SK-N-SH treated with all-trans-retinoic acid at 6 μM for 48 hours (cell line): ENCODE measurements at regions not wholly inside any gene's neighbourhood (a gene's known extent, or its start where the extent isn't known, plus 50 kb on each side); places are given as distances from the start of the nearest gene placed in this dataset.

Experiments used
- ATAC-seq: fragments of 200-7000 bp; cut with Tn5 transposase; 3 replicates; pipeline ENCODE4 v1.9.1; 2020; ENCODE audit warnings: mild to moderate bottlenecking, moderate library complexity
- ARNTL ChIP-seq: fragments of 450-650 bp; formaldehyde crosslinking; IDR thresholded peaks from 2 replicates; pipeline ENCODE4 v1.5.0; 2020; ENCODE audit warnings: low read depth, mild to moderate bottlenecking, moderate library complexity, borderline replicate concordance
- BACH2 ChIP-seq: fragments of 250-450 bp; sonication (Bioruptor Pico); IDR thresholded peaks from 2 replicates; pipeline ENCODE4 v1.9.0; 2021; ENCODE audit warnings: mild to moderate bottlenecking, borderline replicate concordance
- CSDC2 ChIP-seq: fragments of 250-450 bp; sonication (Bioruptor Pico); IDR thresholded peaks from 2 replicates; pipeline ENCODE4 v1.5.0; 2020; ENCODE audit warnings: mild to moderate bottlenecking, moderate library complexity
- ESRRG ChIP-seq: fragments of 250-450 bp; sonication (Bioruptor Pico); IDR thresholded peaks from 2 replicates; pipeline ENCODE4 v1.6.1; 2021; ENCODE audit warnings: mild to moderate bottlenecking
- GLIS3 ChIP-seq: fragments of 250-450 bp; sonication (Bioruptor Pico); IDR thresholded peaks from 2 replicates; pipeline ENCODE4 v1.5.0; 2020; ENCODE audit warnings: mild to moderate bottlenecking, moderate library complexity
- ISL1 ChIP-seq: fragments of 250-450 bp; sonication (Bioruptor Pico); IDR thresholded peaks from 2 replicates; pipeline ENCODE4 v2.1.2; 2022; ENCODE audit warnings: mild to moderate bottlenecking, moderate library complexity
- OSR1 ChIP-seq: fragments of 250-450 bp; sonication (Bioruptor Pico); IDR thresholded peaks from 2 replicates; pipeline ENCODE4 v1.8.0; 2022; ENCODE audit warnings: moderate library complexity, mild to moderate bottlenecking, inconsistent platforms
- PPARA ChIP-seq: fragments of 250-450 bp; sonication (Bioruptor Pico); IDR thresholded peaks from 2 replicates; pipeline ENCODE4 v1.5.0; 2020; ENCODE audit warnings: mild to moderate bottlenecking, borderline replicate concordance
- TCF4 ChIP-seq: fragments of 250-450 bp; sonication (Bioruptor Pico); IDR thresholded peaks from 2 replicates; pipeline ENCODE4 v1.8.0; 2021; ENCODE audit warnings: mild to moderate bottlenecking, moderate library complexity, borderline replicate concordance
- ZC3H10 ChIP-seq: fragments of 250-450 bp; sonication (Bioruptor Pico); IDR thresholded peaks from 2 replicates; pipeline ENCODE4 v1.5.1; 2021; ENCODE audit warnings: mild to moderate bottlenecking, moderate library complexity
- ZFP3 ChIP-seq: fragments of 250-450 bp; sonication (Bioruptor Pico); IDR thresholded peaks from 2 replicates; pipeline ENCODE4 v1.5.0; 2020; ENCODE audit warnings: mild to moderate bottlenecking, moderate library complexity
- ZNF565 ChIP-seq: fragments of 450-650 bp; formaldehyde crosslinking; conservative IDR thresholded peaks from 2 replicates; pipeline ENCODE4 v1.5.0; 2020; ENCODE audit warnings: low read depth, mild to moderate bottlenecking, moderate library complexity
- ZNF70 ChIP-seq: fragments of 450-650 bp; formaldehyde crosslinking; IDR thresholded peaks from 2 replicates; pipeline ENCODE4 v1.5.0; 2020; ENCODE audit warnings: mild to moderate bottlenecking, moderate library complexity
- ZNF8 ChIP-seq: fragments of 450-650 bp; formaldehyde crosslinking; IDR thresholded peaks from 2 replicates; pipeline ENCODE4 v1.5.0; 2020; ENCODE audit warnings: mild to moderate bottlenecking, moderate library complexity
- TF ChIP-seq, protein P1 (sequence below): fragments of 250-450 bp; sonication (Bioruptor Pico); IDR thresholded peaks from 2 replicates; pipeline ENCODE4 v1.5.0; 2020; ENCODE audit warnings: mild to moderate bottlenecking, moderate library complexity
- TF ChIP-seq, protein P2 (sequence below): fragments of 250-450 bp; sonication (Bioruptor Pico); IDR thresholded peaks from 2 replicates; pipeline ENCODE4 v1.5.1; 2021; ENCODE audit warnings: mild to moderate bottlenecking, moderate library complexity
- TF ChIP-seq, protein P3 (sequence below): fragments of 250-450 bp; sonication (Bioruptor Pico); IDR thresholded peaks from 2 replicates; pipeline ENCODE4 v1.8.0; 2020; ENCODE audit warnings: mild to moderate bottlenecking, moderate library complexity, borderline replicate concordance
- TF ChIP-seq, protein P4 (sequence below): fragments of 250-450 bp; sonication (Bioruptor Pico); IDR thresholded peaks from 2 replicates; pipeline ENCODE4 v1.8.0; 2021; ENCODE audit warnings: low read depth, mild to moderate bottlenecking, moderate library complexity, borderline replicate concordance
- TF ChIP-seq, protein P5 (sequence below): fragments of 250-450 bp; sonication (Bioruptor Pico); IDR thresholded peaks from 2 replicates; pipeline ENCODE4 v1.5.1; 2020; ENCODE audit warnings: low read depth, mild to moderate bottlenecking, moderate library complexity

DNA sequence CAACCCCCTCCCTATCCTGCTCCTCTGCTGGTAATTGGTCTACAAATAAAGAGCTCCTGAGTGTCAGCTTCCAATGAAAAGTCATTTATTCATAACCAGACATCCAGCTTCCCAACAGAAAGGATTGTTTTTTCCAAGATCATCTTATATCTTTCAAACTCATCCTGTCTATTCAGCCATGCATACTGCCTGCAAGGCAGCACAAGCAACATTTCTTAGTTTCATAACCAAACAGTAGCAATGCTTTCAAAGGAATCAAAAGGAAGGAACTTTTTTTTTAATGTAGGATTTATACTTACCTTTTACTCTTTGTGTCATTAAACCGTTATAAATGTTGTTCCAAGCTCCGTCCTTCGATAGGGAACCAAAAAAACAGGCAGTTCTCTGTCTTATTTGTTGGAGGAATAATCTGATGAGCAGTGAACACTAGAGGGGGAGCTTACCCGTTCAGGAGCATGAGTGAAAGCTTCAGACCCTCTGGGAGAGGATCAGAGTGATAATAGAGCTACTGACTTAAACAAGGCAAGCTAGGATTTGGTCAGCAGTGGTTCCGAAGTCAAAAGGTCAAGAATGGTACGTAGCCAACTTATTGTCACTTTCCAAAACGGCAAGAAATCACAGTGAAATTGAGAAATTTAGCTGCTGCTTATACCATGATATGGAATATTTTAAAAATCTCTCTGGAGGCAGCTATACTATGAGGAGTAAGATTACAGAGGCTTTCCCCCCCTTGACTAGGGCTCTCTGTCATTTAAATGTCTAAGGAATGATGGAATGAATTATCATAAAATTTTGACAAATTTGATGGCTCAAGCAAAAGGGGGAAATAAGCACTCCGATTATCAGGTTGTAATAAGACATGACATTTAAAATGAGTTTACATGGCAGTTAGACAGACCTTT, 892.9 kb downstream of the NR2F1-AS1 start:
- TF ChIP-seq ZNF565 (CRISPR knock-in tag), result no peak
- ATAC-seq, result peak; percentile 88

DNA sequence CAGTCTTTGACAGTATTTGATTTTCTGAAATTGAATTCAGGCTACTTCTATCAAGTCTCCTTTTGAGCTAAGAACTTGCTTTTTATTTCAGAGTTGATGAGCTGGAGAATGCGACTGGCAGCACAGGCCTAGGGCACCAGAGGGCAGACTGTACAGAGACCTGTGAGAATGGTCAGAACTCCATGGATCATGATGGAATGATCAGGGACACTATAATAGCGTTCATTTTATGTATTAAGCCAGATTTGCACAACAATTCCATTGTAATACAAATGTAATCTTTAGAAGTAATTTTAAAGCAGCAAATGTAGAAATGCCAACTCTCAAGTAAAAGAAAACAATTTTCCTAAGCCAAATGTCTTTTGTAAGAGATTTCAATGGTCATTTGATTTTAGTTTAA, 902.4 kb downstream of the NR2F1-AS1 start:
- ATAC-seq, result peak; percentile 77
- TF ChIP-seq TCF4 (CRISPR knock-in tag), result no peak
- TF ChIP-seq, protein P1, sequence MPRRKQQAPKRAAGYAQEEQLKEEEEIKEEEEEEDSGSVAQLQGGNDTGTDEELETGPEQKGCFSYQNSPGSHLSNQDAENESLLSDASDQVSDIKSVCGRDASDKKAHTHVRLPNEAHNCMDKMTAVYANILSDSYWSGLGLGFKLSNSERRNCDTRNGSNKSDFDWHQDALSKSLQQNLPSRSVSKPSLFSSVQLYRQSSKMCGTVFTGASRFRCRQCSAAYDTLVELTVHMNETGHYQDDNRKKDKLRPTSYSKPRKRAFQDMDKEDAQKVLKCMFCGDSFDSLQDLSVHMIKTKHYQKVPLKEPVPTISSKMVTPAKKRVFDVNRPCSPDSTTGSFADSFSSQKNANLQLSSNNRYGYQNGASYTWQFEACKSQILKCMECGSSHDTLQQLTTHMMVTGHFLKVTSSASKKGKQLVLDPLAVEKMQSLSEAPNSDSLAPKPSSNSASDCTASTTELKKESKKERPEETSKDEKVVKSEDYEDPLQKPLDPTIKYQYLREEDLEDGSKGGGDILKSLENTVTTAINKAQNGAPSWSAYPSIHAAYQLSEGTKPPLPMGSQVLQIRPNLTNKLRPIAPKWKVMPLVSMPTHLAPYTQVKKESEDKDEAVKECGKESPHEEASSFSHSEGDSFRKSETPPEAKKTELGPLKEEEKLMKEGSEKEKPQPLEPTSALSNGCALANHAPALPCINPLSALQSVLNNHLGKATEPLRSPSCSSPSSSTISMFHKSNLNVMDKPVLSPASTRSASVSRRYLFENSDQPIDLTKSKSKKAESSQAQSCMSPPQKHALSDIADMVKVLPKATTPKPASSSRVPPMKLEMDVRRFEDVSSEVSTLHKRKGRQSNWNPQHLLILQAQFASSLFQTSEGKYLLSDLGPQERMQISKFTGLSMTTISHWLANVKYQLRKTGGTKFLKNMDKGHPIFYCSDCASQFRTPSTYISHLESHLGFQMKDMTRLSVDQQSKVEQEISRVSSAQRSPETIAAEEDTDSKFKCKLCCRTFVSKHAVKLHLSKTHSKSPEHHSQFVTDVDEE, result no peak
- no peak for TF ChIP-seq ESRRG (CRISPR knock-in tag)
- TF ChIP-seq ZC3H10 (CRISPR knock-in tag), result no peak
- TF ChIP-seq ARNTL (CRISPR knock-in tag), result no peak
- TF ChIP-seq ZFP3, result no peak
- TF ChIP-seq ISL1 (CRISPR knock-in tag), result no peak
- TF ChIP-seq OSR1 (CRISPR knock-in tag), result no peak
- TF ChIP-seq, protein P2, sequence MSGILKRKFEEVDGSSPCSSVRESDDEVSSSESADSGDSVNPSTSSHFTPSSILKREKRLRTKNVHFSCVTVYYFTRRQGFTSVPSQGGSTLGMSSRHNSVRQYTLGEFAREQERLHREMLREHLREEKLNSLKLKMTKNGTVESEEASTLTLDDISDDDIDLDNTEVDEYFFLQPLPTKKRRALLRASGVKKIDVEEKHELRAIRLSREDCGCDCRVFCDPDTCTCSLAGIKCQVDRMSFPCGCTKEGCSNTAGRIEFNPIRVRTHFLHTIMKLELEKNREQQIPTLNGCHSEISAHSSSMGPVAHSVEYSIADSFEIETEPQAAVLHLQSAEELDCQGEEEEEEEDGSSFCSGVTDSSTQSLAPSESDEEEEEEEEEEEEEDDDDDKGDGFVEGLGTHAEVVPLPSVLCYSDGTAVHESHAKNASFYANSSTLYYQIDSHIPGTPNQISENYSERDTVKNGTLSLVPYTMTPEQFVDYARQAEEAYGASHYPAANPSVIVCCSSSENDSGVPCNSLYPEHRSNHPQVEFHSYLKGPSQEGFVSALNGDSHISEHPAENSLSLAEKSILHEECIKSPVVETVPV (CRISPR knock-in tag), result no peak
- TF ChIP-seq PPARA, result no peak
- TF ChIP-seq CSDC2, result no peak
- no peak for TF ChIP-seq ZNF565 (CRISPR knock-in tag)
- TF ChIP-seq ZNF70, result no peak
- TF ChIP-seq BACH2, result no peak
- TF ChIP-seq, protein P3, sequence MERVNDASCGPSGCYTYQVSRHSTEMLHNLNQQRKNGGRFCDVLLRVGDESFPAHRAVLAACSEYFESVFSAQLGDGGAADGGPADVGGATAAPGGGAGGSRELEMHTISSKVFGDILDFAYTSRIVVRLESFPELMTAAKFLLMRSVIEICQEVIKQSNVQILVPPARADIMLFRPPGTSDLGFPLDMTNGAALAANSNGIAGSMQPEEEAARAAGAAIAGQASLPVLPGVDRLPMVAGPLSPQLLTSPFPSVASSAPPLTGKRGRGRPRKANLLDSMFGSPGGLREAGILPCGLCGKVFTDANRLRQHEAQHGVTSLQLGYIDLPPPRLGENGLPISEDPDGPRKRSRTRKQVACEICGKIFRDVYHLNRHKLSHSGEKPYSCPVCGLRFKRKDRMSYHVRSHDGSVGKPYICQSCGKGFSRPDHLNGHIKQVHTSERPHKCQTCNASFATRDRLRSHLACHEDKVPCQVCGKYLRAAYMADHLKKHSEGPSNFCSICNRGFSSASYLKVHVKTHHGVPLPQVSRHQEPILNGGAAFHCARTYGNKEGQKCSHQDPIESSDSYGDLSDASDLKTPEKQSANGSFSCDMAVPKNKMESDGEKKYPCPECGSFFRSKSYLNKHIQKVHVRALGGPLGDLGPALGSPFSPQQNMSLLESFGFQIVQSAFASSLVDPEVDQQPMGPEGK (CRISPR knock-in tag), result no peak
- TF ChIP-seq GLIS3, result no peak
- TF ChIP-seq, protein P4, sequence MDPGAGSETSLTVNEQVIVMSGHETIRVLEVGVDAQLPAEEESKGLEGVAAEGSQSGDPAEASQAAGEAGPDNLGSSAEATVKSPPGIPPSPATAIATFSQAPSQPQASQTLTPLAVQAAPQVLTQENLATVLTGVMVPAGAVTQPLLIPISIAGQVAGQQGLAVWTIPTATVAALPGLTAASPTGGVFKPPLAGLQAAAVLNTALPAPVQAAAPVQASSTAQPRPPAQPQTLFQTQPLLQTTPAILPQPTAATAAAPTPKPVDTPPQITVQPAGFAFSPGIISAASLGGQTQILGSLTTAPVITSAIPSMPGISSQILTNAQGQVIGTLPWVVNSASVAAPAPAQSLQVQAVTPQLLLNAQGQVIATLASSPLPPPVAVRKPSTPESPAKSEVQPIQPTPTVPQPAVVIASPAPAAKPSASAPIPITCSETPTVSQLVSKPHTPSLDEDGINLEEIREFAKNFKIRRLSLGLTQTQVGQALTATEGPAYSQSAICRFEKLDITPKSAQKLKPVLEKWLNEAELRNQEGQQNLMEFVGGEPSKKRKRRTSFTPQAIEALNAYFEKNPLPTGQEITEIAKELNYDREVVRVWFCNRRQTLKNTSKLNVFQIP, result no peak
- TF ChIP-seq, protein P5, sequence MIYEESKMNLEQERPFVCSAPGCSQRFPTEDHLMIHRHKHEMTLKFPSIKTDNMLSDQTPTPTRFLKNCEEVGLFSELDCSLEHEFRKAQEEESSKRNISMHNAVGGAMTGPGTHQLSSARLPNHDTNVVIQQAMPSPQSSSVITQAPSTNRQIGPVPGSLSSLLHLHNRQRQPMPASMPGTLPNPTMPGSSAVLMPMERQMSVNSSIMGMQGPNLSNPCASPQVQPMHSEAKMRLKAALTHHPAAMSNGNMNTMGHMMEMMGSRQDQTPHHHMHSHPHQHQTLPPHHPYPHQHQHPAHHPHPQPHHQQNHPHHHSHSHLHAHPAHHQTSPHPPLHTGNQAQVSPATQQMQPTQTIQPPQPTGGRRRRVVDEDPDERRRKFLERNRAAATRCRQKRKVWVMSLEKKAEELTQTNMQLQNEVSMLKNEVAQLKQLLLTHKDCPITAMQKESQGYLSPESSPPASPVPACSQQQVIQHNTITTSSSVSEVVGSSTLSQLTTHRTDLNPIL (CRISPR knock-in tag), result no peak

DNA sequence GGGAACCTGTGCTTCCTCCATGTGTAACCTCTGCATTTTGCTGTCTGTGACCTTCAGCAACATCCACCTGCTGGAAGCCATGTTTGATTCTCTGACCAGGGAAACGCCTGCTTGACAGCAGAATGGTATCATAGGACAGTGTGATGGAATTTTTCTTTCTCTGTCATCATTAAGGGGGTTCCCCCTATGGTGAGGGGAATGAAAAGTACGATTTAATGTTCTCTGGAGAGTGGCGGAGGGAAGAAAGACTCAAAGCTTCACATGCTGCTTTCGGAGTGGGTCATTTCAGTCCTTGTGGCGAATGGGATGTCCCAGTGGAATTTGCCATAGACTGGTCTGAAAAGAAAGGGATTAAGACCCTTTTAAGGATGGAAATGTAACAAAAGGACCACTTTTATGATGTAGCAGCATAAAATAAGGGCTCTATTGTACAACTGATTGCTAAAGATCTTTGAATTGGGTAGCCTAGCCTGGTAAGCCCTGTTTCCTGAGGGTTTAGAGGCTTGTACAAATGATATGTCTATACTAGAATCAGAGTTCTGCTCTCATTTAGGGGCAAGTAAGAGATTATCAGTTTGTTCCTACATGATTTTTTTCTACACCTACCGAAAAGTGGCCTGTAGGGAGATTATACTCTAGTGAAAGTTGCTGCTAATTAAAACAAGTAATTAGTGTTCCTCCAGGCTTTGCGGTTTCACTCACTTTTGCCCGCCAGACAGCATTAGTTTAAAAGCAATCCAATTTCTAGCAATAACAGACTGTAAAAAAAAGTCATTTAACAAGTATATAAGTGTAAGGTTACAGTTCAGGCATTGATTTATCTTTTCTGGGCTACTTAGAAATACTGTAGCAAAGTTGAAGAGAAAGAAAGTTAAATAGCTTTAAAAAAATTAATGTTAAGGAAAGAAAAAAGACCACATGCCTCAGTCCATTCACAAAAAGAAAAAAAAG, 904.5 kb downstream of the NR2F1-AS1 start:
- ATAC-seq, result no peak
- TF ChIP-seq, protein P5 (CRISPR knock-in tag), result no peak
- TF ChIP-seq ISL1 (CRISPR knock-in tag) (no peak), ARNTL (CRISPR knock-in tag) (no peak), ZNF565 (CRISPR knock-in tag) (no peak), ZNF8 (CRISPR knock-in tag) (no peak), ZC3H10 (CRISPR knock-in tag) (no peak), GLIS3 (no peak)
- TF ChIP-seq, protein P1, result no peak
- TF ChIP-seq, protein P3 (CRISPR knock-in tag), result no peak
